ENCODE measurements at regions not wholly inside any gene's neighbourhood (a gene's known extent, or its start where the extent isn't known, plus 50 kb on each side); places are given as distances from the start of the nearest gene placed in this dataset.

GRCh38 chr4:113815826-113816225 lies 54.3 kb upstream of the CAMK2D start:
- TF ChIP-seq POLR2A (IDR thresholded peaks at IDR 0.05) = no peak
- TF ChIP-seq CTCF (IDR thresholded peaks at IDR 0.05) = no peak
- Histone ChIP-seq H3K9me3 (replicated peaks in 1 of 3) (no peaks in the 10 kb centered on the region), H3K27ac (no peak overlapping the region), H3K4me1 (replicated peaks in 1 of 2) (no peaks in the 10 kb centered on the region), H3K36me3 (replicated peaks in 1 of 2) (no peaks in the 10 kb centered on the region), H3K27me3 (no peaks in the 10 kb centered on the region), H3K4me3 (no peak overlapping the region)
- intact Hi-C loops (cut with DNase I) = no loop called here
- DNase-seq = no peak
- WGBS, 4 donors = 62 to 69% (median 64%) methylated on average over 2 of the region's 2 CpGs

- H3K27me3 ChIP-seq = no peaks in the 10 kb centered on the region
- no peaks in the 10 kb centered on the region for H3K9me3 ChIP-seq (replicated peaks in 1 of 3)
- intact Hi-C loops (cut with DNase I) = no loop called here
- H3K4me1 ChIP-seq (replicated peaks in 1 of 2) = no peaks in the 10 kb centered on the region
- no peak for DNase-seq
- no peak overlapping the region for H3K4me3 ChIP-seq
- H3K36me3 ChIP-seq (replicated peaks in 1 of 2) = no peaks in the 10 kb centered on the region
- H3K27ac ChIP-seq = no peak overlapping the region
- TF ChIP-seq POLR2A (IDR thresholded peaks at IDR 0.05) = no peak
- no peak for TF ChIP-seq CTCF (IDR thresholded peaks at IDR 0.05)
Measured at GRCh38 chr4:113811359-113811758, 49.8 kb upstream of the CAMK2D start.

Small RNA genes in the stretch of these regions (small RNA-seq; reads per million reads assigned to genes)
- gene AC111193.1 = 0 reads per million in 2 donors
